ENCODE measurements at regions not wholly inside any gene's neighbourhood (a gene's known extent, or its start where the extent isn't known, plus 50 kb on each side); places are given as distances from the start of the nearest gene placed in this dataset.

- Histone ChIP-seq H3K4me3 (no peak overlapping the region), H3K36me3 (no peaks in the 10 kb centered on the region), H3K27me3 (no peaks in the 10 kb centered on the region), H3K4me1 (no peaks in the 10 kb centered on the region), H3K9me3 (no peaks in the 10 kb centered on the region), H3K27ac (no peak overlapping the region)
- TF ChIP-seq CTCF (IDR thresholded peaks at IDR 0.05) (no peak), POLR2A (IDR thresholded peaks at IDR 0.05) (no peak)
- DNase-seq: no peak
Measured at GRCh38 chr4:184936071-184936470, 82.2 kb upstream of the HELT start.

- Histone ChIP-seq H3K36me3 (no peaks in the 10 kb centered on the region), H3K4me1 (no peaks in the 10 kb centered on the region), H3K27ac (no peak overlapping the region), H3K27me3 (no peaks in the 10 kb centered on the region), H3K4me3 (no peak overlapping the region), H3K9me3 (no peaks in the 10 kb centered on the region)
- no peak for DNase-seq
- TF ChIP-seq CTCF (IDR thresholded peaks at IDR 0.05) (no peak), POLR2A (IDR thresholded peaks at IDR 0.05) (no peak)
Measured at GRCh38 chr4:184937030-184937710, 81.1 kb upstream of the HELT start.

- Histone ChIP-seq H3K4me3 (no peak overlapping the region), H3K27ac (no peak overlapping the region), H3K36me3 (no peaks in the 10 kb centered on the region), H3K27me3 (no peaks in the 10 kb centered on the region), H3K9me3 (no peaks in the 10 kb centered on the region), H3K4me1 (no peaks in the 10 kb centered on the region)
- TF ChIP-seq POLR2A (IDR thresholded peaks at IDR 0.05): no peak
- no peak for TF ChIP-seq CTCF (IDR thresholded peaks at IDR 0.05)
- DNase-seq: no peak
Measured at GRCh38 chr4:184937745-184938144, 80.5 kb upstream of the HELT start.

GRCh38 chr4:184938871-184939270 is 79.4 kb upstream of the HELT start:
- no peak for DNase-seq
- Histone ChIP-seq H3K27ac (no peak overlapping the region), H3K4me3 (no peak overlapping the region), H3K36me3 (no peaks in the 10 kb centered on the region), H3K27me3 (no peaks in the 10 kb centered on the region), H3K4me1 (no peaks in the 10 kb centered on the region), H3K9me3 (no peaks in the 10 kb centered on the region)
- TF ChIP-seq CTCF (IDR thresholded peaks at IDR 0.05) (no peak), POLR2A (IDR thresholded peaks at IDR 0.05) (no peak)

- Histone ChIP-seq H3K4me3 (no peak overlapping the region), H3K27me3 (no peaks in the 10 kb centered on the region), H3K4me1 (no peaks in the 10 kb centered on the region), H3K9me3 (no peaks in the 10 kb centered on the region), H3K36me3 (no peaks in the 10 kb centered on the region), H3K27ac (no peak overlapping the region)
- TF ChIP-seq CTCF (IDR thresholded peaks at IDR 0.05) (no peak), POLR2A (IDR thresholded peaks at IDR 0.05) (no peak)
- DNase-seq: no peak
Measured at GRCh38 chr4:184939978-184940377, 78.3 kb upstream of the HELT start.

- Histone ChIP-seq H3K36me3 (no peaks in the 10 kb centered on the region), H3K27ac (no peak overlapping the region), H3K27me3 (no peaks in the 10 kb centered on the region), H3K4me1 (no peaks in the 10 kb centered on the region), H3K4me3 (no peak overlapping the region), H3K9me3 (no peaks in the 10 kb centered on the region)
- DNase-seq: no peak
- TF ChIP-seq CTCF (IDR thresholded peaks at IDR 0.05): no peak
- TF ChIP-seq POLR2A (IDR thresholded peaks at IDR 0.05): no peak
Measured at GRCh38 chr4:184940500-184940899, 77.8 kb upstream of the HELT start.
